H1 (cell line): ENCODE measurements at regions not wholly inside any gene's neighbourhood (a gene's known extent, or its start where the extent isn't known, plus 50 kb on each side); places are given as distances from the start of the nearest gene placed in this dataset.

Source experiments
- SP4 ChIP-seq: IDR thresholded peaks from 2 replicates; pipeline ENCODE4 v1.6.1; 2012; ENCODE audit warnings: low read length, inconsistent platforms

- TF ChIP-seq SP4: no peak
These were observed 110.7 kb upstream of the TMCO5A start (continued) for GRCh38 chr15:37823601-37824275.
